GM19463 (cell line): ENCODE measurements at regions not wholly inside any gene's neighbourhood (a gene's known extent, or its start where the extent isn't known, plus 50 kb on each side); places are given as distances from the start of the nearest gene placed in this dataset.
"Not testable (repeated sequence)": the region's sequence is repeated elsewhere in the genome, so short reads cannot be mapped to it uniquely, and the experiment has no call there.

ENCODE experiments used
- ATAC-seq: cut with Tn5 transposase; IDR thresholded peaks from one replicate; pipeline ENCODE4 v1.9.1; 2021; ENCODE audit warnings: mild to moderate bottlenecking, moderate library complexity; ENCODE audit not compliant: unreplicated experiment

- no peak for ATAC-seq
These were observed 49.9 kb downstream of the ILRUN start for GRCh38 chr6:34646714-34647113.

- no peak for ATAC-seq
These were observed 50.9 kb downstream of the ILRUN start for GRCh38 chr6:34645627-34646026.

- ATAC-seq, result no peak
These were observed 51.9 kb downstream of the ILRUN start for GRCh38 chr6:34644716-34645115.

GRCh38 chr6:34642427-34642826 is 54.1 kb downstream of the ILRUN start:
- no peak for ATAC-seq

GRCh38 chr6:34640074-34640849 is 56.3 kb downstream of the ILRUN start:
- not testable (repeated sequence) for ATAC-seq

- peak; percentile 76 for ATAC-seq
These were observed 57.5 kb downstream of the ILRUN start for GRCh38 chr6:34638834-34639736.

GRCh38 chr6:34633785-34634184 is 62.8 kb downstream of the ILRUN start:
- no peak for ATAC-seq

- ATAC-seq, result no peak
These were observed 63.3 kb downstream of the ILRUN start for GRCh38 chr6:34633256-34633655.

- no peak for ATAC-seq
These were observed 66.5 kb downstream of the ILRUN start for GRCh38 chr6:34630040-34630439.

- ATAC-seq, result no peak
These were observed 69.3 kb downstream of the ILRUN start for GRCh38 chr6:34627296-34627695.

GRCh38 chr6:34618430-34619182 is 62.5 kb upstream of the SPDEF start:
- ATAC-seq, result no peak

GRCh38 chr6:34617231-34617630 is 61.1 kb upstream of the SPDEF start:
- ATAC-seq, result no peak

GRCh38 chr6:34616227-34616585 is 60.1 kb upstream of the SPDEF start:
- ATAC-seq, result no peak

GRCh38 chr6:34615574-34616226 is 59.6 kb upstream of the SPDEF start:
- no peak for ATAC-seq

- ATAC-seq, result no peak
These were observed 54.8 kb upstream of the SPDEF start for GRCh38 chr6:34610819-34611477.

- ATAC-seq, result no peak
These were observed 52.4 kb upstream of the SPDEF start for GRCh38 chr6:34608321-34609091.

GRCh38 chr6:34606477-34607265 is 50.5 kb upstream of the SPDEF start:
- ATAC-seq, result no peak
